K562 (cell line): ENCODE measurements at regions not wholly inside any gene's neighbourhood (a gene's known extent, or its start where the extent isn't known, plus 50 kb on each side); places are given as distances from the start of the nearest gene placed in this dataset.

ENCODE experiments used
- EP300 ChIP-seq: IDR thresholded peaks from 2 replicates; pipeline ENCODE4 v1.6.1; 2012; ENCODE audit warnings: low read length, improper control_type of control experiment
- FOXP1 ChIP-seq: sonication (generic); formaldehyde crosslinking; IDR thresholded peaks from 2 replicates; pipeline ENCODE4 v1.8.0; 2022; ENCODE audit warnings: mild to moderate bottlenecking, missing genetic modification reagents
- IRF2 ChIP-seq: sonication (generic); formaldehyde crosslinking; IDR thresholded peaks from 2 replicates; pipeline ENCODE4 v1.8.1; 2022; ENCODE audit warnings: mild to moderate bottlenecking, missing genetic modification reagents
- POLR2A ChIP-seq: fragments of 450-650 bp; conservative IDR thresholded peaks from 2 replicates; pipeline ENCODE4 v1.6.1; 2016
- POLR2AphosphoS5 ChIP-seq: IDR thresholded peaks from 2 replicates; pipeline ENCODE4 v1.6.1; 2011; ENCODE audit warnings: mild to moderate bottlenecking, low read depth, low read length, moderate library complexity; ENCODE audit not compliant: control insufficient read depth, insufficient read depth
- PPARD ChIP-seq: fragments of 250-450 bp; sonication (Bioruptor Pico); IDR thresholded peaks from 2 replicates; pipeline ENCODE4 v1.8.0; 2022; ENCODE audit warnings: inconsistent platforms, mild to moderate bottlenecking, moderate library complexity
- ZNF174 ChIP-seq: fragments of 250-450 bp; sonication (Bioruptor Pico); IDR thresholded peaks from 2 replicates; pipeline ENCODE4 v1.4.0; 2020; ENCODE audit warnings: mild to moderate bottlenecking
- ZNF239 ChIP-seq: fragments of 250-450 bp; sonication (Bioruptor Pico); IDR thresholded peaks from 2 replicates; pipeline ENCODE4 v1.4.0; 2020; ENCODE audit warnings: mild to moderate bottlenecking
- ZNF77 ChIP-seq: fragments of 250-450 bp; sonication (Bioruptor Pico); IDR thresholded peaks from 2 replicates; pipeline ENCODE4 v1.5.0; 2020
- TF ChIP-seq, protein P1 (sequence below): fragments of 450-650 bp; formaldehyde crosslinking; IDR thresholded peaks from 2 replicates; pipeline ENCODE4 v1.4.0; 2022; ENCODE audit warnings: mild to moderate bottlenecking, moderate library complexity
- TF ChIP-seq, protein P2 (sequence below), 3 experiments: IDR thresholded peaks in 2 of 3; conservative IDR thresholded peaks in 1 of 3; 2 replicates each; pipeline ENCODE4 v1.5.1; 2011 to 2012; ENCODE audit warnings: low read length in 3 of 3, mild to moderate bottlenecking in 3 of 3, control low read depth in 2 of 3, improper control_type of control experiment in 1 of 3, inconsistent platforms in 1 of 3, low read depth in 1 of 3, mixed read lengths in 1 of 3, moderate library complexity in 1 of 3; ENCODE audit not compliant: insufficient read depth in 2 of 3
- TF ChIP-seq, protein P3 (sequence below): sonication (generic); formaldehyde crosslinking; IDR thresholded peaks from 2 replicates; pipeline ENCODE4 v1.8.0; 2022; ENCODE audit warnings: missing genetic modification reagents, mild to moderate bottlenecking, borderline replicate concordance
- TF ChIP-seq, protein P4 (sequence below), 2 experiments: fragments of 450-650 bp; formaldehyde crosslinking in 1 of 2; IDR thresholded peaks; 2 replicates each; pipeline versions ENCODE4 v1.4.0 to v1.6.1; 2014 to 2020; ENCODE audit warnings: mild to moderate bottlenecking in 2 of 2, borderline replicate concordance in 1 of 2, low read depth in 1 of 2

DNA sequence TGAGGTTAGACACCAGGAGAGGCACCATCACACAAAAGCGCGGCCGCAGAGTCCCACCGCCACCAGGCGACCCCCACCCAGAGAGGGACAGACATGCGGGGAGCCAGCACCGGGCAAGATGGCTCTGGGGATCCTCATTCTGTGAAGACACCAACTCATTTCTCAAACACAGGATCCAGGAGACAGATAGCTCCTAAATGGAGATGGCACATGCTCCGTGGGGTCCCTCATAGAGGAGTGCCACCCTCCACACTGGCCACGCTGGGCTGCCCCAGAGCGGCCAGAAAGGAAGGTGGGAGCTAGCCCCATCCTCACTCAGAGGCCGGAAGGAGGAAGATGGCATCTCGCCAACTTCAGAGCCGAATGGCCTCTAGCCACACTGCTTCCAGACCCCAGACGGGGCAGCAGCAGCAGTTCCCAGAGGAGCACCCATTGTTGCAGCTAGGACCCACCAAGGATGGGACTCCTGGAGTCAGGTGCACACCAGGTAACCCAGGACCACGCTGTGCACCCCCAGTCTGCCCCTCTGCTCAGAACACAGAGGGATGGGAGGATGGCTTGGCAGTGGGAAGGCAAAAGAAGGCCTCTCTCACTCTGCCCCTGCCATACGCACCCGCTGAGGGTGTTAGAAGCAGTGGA, 78.6 kb downstream of the ZIC5 start:
- TF ChIP-seq, protein P1, sequence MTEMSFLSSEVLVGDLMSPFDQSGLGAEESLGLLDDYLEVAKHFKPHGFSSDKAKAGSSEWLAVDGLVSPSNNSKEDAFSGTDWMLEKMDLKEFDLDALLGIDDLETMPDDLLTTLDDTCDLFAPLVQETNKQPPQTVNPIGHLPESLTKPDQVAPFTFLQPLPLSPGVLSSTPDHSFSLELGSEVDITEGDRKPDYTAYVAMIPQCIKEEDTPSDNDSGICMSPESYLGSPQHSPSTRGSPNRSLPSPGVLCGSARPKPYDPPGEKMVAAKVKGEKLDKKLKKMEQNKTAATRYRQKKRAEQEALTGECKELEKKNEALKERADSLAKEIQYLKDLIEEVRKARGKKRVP, result no peak
- TF ChIP-seq EP300 (no peak), ZNF77 (CRISPR knock-in tag) (no peak), POLR2A (no peak), IRF2 (CRISPR knock-in tag) (no peak), PPARD (CRISPR knock-in tag) (no peak), ZNF174 (no peak), POLR2AphosphoS5 (no peak), FOXP1 (CRISPR knock-in tag) (no peak), ZNF239 (no peak)
- TF ChIP-seq, protein P2, sequence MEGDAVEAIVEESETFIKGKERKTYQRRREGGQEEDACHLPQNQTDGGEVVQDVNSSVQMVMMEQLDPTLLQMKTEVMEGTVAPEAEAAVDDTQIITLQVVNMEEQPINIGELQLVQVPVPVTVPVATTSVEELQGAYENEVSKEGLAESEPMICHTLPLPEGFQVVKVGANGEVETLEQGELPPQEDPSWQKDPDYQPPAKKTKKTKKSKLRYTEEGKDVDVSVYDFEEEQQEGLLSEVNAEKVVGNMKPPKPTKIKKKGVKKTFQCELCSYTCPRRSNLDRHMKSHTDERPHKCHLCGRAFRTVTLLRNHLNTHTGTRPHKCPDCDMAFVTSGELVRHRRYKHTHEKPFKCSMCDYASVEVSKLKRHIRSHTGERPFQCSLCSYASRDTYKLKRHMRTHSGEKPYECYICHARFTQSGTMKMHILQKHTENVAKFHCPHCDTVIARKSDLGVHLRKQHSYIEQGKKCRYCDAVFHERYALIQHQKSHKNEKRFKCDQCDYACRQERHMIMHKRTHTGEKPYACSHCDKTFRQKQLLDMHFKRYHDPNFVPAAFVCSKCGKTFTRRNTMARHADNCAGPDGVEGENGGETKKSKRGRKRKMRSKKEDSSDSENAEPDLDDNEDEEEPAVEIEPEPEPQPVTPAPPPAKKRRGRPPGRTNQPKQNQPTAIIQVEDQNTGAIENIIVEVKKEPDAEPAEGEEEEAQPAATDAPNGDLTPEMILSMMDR (IDR thresholded peaks at IDR 0.05 in 2 of 3, conservative IDR thresholded peaks at IDR 0.05 in 1 of 3; ENCODE audit: insufficient read depth in 2 of 3, low read depth in 1 of 3, low read length in 3 of 3), result no peak
- TF ChIP-seq, protein P3, sequence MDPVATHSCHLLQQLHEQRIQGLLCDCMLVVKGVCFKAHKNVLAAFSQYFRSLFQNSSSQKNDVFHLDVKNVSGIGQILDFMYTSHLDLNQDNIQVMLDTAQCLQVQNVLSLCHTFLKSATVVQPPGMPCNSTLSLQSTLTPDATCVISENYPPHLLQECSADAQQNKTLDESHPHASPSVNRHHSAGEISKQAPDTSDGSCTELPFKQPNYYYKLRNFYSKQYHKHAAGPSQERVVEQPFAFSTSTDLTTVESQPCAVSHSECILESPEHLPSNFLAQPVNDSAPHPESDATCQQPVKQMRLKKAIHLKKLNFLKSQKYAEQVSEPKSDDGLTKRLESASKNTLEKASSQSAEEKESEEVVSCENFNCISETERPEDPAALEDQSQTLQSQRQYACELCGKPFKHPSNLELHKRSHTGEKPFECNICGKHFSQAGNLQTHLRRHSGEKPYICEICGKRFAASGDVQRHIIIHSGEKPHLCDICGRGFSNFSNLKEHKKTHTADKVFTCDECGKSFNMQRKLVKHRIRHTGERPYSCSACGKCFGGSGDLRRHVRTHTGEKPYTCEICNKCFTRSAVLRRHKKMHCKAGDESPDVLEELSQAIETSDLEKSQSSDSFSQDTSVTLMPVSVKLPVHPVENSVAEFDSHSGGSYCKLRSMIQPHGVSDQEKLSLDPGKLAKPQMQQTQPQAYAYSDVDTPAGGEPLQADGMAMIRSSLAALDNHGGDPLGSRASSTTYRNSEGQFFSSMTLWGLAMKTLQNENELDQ (CRISPR knock-in tag), result no peak
- TF ChIP-seq, protein P4, sequence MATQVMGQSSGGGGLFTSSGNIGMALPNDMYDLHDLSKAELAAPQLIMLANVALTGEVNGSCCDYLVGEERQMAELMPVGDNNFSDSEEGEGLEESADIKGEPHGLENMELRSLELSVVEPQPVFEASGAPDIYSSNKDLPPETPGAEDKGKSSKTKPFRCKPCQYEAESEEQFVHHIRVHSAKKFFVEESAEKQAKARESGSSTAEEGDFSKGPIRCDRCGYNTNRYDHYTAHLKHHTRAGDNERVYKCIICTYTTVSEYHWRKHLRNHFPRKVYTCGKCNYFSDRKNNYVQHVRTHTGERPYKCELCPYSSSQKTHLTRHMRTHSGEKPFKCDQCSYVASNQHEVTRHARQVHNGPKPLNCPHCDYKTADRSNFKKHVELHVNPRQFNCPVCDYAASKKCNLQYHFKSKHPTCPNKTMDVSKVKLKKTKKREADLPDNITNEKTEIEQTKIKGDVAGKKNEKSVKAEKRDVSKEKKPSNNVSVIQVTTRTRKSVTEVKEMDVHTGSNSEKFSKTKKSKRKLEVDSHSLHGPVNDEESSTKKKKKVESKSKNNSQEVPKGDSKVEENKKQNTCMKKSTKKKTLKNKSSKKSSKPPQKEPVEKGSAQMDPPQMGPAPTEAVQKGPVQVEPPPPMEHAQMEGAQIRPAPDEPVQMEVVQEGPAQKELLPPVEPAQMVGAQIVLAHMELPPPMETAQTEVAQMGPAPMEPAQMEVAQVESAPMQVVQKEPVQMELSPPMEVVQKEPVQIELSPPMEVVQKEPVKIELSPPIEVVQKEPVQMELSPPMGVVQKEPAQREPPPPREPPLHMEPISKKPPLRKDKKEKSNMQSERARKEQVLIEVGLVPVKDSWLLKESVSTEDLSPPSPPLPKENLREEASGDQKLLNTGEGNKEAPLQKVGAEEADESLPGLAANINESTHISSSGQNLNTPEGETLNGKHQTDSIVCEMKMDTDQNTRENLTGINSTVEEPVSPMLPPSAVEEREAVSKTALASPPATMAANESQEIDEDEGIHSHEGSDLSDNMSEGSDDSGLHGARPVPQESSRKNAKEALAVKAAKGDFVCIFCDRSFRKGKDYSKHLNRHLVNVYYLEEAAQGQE (IDR thresholded peaks at IDR 0.05; ENCODE audit: borderline replicate concordance), result no peak
- TF ChIP-seq, protein P4 (CRISPR knock-in tag; IDR thresholded peaks at IDR 0.05; ENCODE audit: low read depth), result no peak
